ENCODE measurements at regions not wholly inside any gene's neighbourhood (a gene's known extent, or its start where the extent isn't known, plus 50 kb on each side); places are given as distances from the start of the nearest gene placed in this dataset. TPM values are rescaled to one million over a fixed set of nuclear protein-coding genes. Genes with fewer than 3 reads are reported as not detected.
A peak's percentile ranks its signal among the peaks of the same experiment; 100 is the strongest.

GRCh38 chr4:86543560-86544309, 50.4 kb upstream of the PTPN13 start (continued):
- TF ChIP-seq EZH2 (conservative IDR thresholded peaks at IDR 0.05; ENCODE audit: low read depth, low read length), result no peak

- H4K20me1 ChIP-seq (ENCODE audit: insufficient read depth, low read length), result no peaks in the 10 kb centered on the region
- CTCF ChIA-PET (ENCODE audit: low intra/inter-chr PET ratio, low total read pairs), result no interaction called here
- POLR2A ChIA-PET, result no interaction called here
- no peaks in the 10 kb centered on the region for H3K9me3 ChIP-seq (ENCODE audit: low read length)
- BruUV-seq (replicated peaks), result no TSS peak
- no peaks in the 10 kb centered on the region for H3K4me1 ChIP-seq (ENCODE audit: insufficient read depth, low read length)
- H3K4me3 ChIP-seq (replicated peaks in 1 of 3; ENCODE audit: insufficient read depth in 1 of 3, low read depth in 2 of 3, low read length in 3 of 3), result no peak overlapping the region
- no peaks in the 10 kb centered on the region for H3K79me2 ChIP-seq (ENCODE audit: insufficient read depth, low read length)
- H3K9ac ChIP-seq (ENCODE audit: insufficient read depth, low read depth, low read length), result no peak overlapping the region
- intact Hi-C loops (cut with micrococcal nuclease; ENCODE audit: unreplicated experiment) (no loop called here), in situ Hi-C loops (cut with HindIII; ENCODE audit: extremely low pct_ligation_motif_present, low pct_unique_long_range_greater_than_20kb) (no loop called here)
- no peak overlapping the region for H2AFZ ChIP-seq (ENCODE audit: low read length)
- ATAC-seq (no peak), FAIRE-seq (no peak), DNase-seq (ENCODE audit: low spot score) (no peak)
- H3K4me2 ChIP-seq (ENCODE audit: low read depth, low read length), result no peak overlapping the region
- H3K27me3 ChIP-seq (ENCODE audit: control insufficient read depth in 1 of 2, insufficient read depth in 2 of 2, low read length in 2 of 2), result no peaks in the 10 kb centered on the region
- TF ChIP-seq ZNF674 (CRISPR knock-in tag; IDR thresholded peaks at IDR 0.05; ENCODE audit: low read depth) (no peak), MAFF (IDR thresholded peaks at IDR 0.05; ENCODE audit: low read depth, low read length) (0 out of 2 replicates have a peak, but pooled peaks have one; percentile 15), MAFK (conservative IDR thresholded peaks at IDR 0.05 in 1 of 2, IDR thresholded peaks at IDR 0.05 in 1 of 2; ENCODE audit: low read length in 2 of 2) (peak; percentile 21 to 58; a peak in 2 of 4 replicates), HCFC1 (IDR thresholded peaks at IDR 0.05; ENCODE audit: low read depth, low read length) (no peak), ZNF563 (CRISPR knock-in tag; IDR thresholded peaks at IDR 0.05) (no peak)
- TF ChIP-seq, protein P1, sequence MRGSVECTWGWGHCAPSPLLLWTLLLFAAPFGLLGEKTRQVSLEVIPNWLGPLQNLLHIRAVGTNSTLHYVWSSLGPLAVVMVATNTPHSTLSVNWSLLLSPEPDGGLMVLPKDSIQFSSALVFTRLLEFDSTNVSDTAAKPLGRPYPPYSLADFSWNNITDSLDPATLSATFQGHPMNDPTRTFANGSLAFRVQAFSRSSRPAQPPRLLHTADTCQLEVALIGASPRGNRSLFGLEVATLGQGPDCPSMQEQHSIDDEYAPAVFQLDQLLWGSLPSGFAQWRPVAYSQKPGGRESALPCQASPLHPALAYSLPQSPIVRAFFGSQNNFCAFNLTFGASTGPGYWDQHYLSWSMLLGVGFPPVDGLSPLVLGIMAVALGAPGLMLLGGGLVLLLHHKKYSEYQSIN (CRISPR knock-in tag; IDR thresholded peaks at IDR 0.05; ENCODE audit: borderline replicate concordance), result no peak
- WGBS (ENCODE audit: low lambda C conversion rate), result 0% methylated on average over 2 of the region's 2 CpGs
- no peak overlapping the region for H3K27ac ChIP-seq (ENCODE audit: extremely low read length, insufficient read depth, low read length)
- H3K36me3 ChIP-seq (replicated peaks in 1 of 2; ENCODE audit: control insufficient read depth in 1 of 2, insufficient read depth in 2 of 2, low read length in 2 of 2), result no peaks in the 10 kb centered on the region
Observed at GRCh38 chr4:86544310-86544966, 49.7 kb upstream of the PTPN13 start.

Small RNA genes in the stretch of these regions (microRNA-seq; reads per million reads assigned to microRNA genes)
- not detected for gene MIR4452

Small RNA genes in the stretch of these regions (small RNA-seq; reads per million reads assigned to genes)
- 0 reads per million in 3 experiments for gene MIR4452 (ENCODE audit: insufficient read depth in 2 of 3, insufficient read length in 3 of 3, low read depth in 2 of 3, low replicate concordance in 1 of 3)
